Endothelial cell (in vitro differentiated cells): ENCODE measurements at regions not wholly inside any gene's neighbourhood (a gene's known extent, or its start where the extent isn't known, plus 50 kb on each side); places are given as distances from the start of the nearest gene placed in this dataset.
"Not testable (repeated sequence)": the region's sequence is repeated elsewhere in the genome, so short reads cannot be mapped to it uniquely, and the experiment has no call there.

Source experiments
- DNase-seq: peaks from one replicate; pipeline ENCODE4 v3.0.0; 2021; ENCODE audit warnings: low spot score
- H3K27ac Mint-ChIP-seq: one replicate; pipeline ENCODE4 v1.8.0; 2021; ENCODE audit warnings: mixed read lengths, inconsistent platforms; ENCODE audit not compliant: unreplicated experiment
- H3K27me3 Mint-ChIP-seq: one replicate; pipeline ENCODE4 v1.8.0; 2021; ENCODE audit warnings: mild to moderate bottlenecking, moderate library complexity, mixed read lengths, inconsistent platforms; ENCODE audit not compliant: unreplicated experiment
- H3K36me3 Mint-ChIP-seq: one replicate; pipeline ENCODE4 v1.8.0; 2021; ENCODE audit warnings: mild to moderate bottlenecking, low read depth, mixed read lengths, inconsistent platforms; ENCODE audit not compliant: unreplicated experiment
- H3K4me1 Mint-ChIP-seq: one replicate; pipeline ENCODE4 v1.8.0; 2021; ENCODE audit warnings: mild to moderate bottlenecking, mixed read lengths, inconsistent platforms; ENCODE audit not compliant: unreplicated experiment
- H3K4me3 Mint-ChIP-seq: one replicate; pipeline ENCODE4 v1.8.0; 2021; ENCODE audit warnings: mild to moderate bottlenecking, mixed read lengths, inconsistent platforms; ENCODE audit not compliant: unreplicated experiment
- H3K9me3 Mint-ChIP-seq: one replicate; pipeline ENCODE4 v1.8.0; 2021; ENCODE audit warnings: mixed read lengths, inconsistent platforms; ENCODE audit not compliant: unreplicated experiment

DNA sequence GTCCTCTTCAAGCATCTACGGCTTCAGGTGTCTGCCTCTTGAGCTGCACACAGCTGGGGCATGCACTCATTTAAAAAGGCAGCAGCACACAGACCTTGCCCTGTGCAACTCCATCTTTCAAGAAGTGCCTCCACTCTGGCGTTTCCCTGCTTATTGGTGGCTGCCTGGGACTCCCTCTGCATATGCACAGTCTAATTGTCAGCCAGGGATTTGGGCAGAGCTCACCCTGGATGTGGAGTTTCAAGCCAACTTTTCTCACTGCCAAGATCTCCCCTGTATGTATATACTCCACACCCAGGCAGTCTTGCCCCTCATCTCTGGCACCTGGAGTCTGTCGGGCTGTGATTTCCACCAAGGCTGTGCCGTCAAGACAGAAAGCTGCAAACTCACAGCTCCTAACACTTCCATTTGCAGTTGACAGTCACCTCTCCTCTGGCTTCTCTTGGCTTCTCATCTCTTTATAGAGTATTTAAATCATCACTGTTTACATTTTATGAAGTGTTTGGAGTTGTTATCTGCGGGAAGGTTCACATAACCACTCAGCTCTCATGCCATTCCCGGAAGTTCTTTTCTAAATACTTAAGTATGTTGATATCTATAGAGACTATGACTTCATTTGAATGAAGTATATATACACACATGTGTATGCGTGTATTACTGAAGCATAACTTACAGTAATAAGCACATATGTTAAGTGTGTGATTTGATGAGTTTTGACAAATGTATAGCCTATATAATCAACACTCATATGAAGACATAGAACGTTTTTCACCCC, 128.2 kb downstream of the NPIPB11 start:
- not testable (repeated sequence) for H3K9me3 Mint-ChIP-seq, H3K27me3 Mint-ChIP-seq, H3K4me3 Mint-ChIP-seq, H3K27ac Mint-ChIP-seq, H3K36me3 Mint-ChIP-seq, DNase-seq, H3K4me1 Mint-ChIP-seq

DNA sequence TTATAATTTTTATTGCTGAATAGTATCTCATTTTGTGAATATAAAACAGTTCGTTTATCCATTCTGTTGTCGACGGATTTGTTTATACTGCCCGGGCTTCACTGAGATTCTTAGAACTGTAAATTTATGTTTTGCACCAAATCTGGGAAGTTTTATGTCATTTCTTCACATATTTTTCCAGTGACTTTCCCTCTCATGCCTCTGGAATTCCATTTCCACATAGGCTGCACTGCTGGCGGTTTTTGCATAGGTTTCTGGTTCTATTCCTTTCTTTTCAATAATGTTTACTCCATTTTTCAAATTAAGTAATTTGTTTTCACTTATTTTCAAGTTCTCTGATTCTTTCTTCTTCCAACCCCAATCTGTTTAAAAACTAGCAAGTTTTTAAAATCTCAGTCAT, 130.1 kb downstream of the NPIPB11 start:
- not testable (repeated sequence) for H3K4me3 Mint-ChIP-seq, H3K4me1 Mint-ChIP-seq, H3K27ac Mint-ChIP-seq, H3K36me3 Mint-ChIP-seq, H3K9me3 Mint-ChIP-seq, H3K27me3 Mint-ChIP-seq, DNase-seq

DNA sequence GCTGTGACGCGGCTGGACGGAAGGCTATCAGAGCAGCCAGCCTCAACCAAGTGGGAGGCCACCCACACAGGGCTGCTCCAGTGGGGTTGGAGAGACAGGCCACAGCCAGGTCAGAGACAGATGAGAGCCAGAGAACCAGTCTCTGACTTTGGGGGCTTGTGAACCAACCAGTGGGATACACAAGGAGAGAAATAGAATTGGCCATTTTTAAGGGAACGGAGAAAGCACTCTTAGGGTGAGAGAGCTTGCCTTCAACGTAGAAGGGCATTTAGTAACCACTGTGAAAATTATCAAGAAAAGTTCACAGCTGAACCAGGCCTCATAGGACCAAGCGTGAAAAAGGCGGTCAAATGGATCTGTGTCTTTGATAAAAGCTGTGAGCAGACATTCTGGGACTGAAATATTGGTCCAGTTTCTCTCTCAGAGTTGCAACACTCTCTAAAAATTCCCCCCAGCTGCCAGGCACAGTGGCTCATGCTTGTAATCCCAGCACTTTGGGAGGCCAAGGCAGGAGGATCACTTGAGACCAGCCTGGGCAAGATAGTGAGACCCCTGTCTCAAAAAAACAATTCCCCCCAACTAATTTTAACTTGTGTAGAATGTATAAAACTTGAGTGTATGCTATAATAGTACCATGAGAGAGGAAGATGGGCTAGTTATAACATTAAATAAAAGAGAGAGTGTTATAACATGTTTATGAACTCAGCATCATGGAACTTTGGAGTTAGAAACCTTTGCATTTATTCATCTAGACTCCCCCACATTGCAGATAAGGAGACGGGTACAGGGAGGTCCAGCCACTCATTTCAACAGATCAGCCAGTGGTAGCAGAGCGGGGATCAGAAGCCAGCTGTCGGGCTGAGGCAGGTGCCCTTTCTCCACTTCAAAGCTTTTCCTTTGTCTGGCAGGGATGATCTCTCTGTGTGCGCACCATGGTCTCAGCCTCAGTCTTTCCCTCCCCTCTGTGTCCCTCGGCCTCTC, 132.2 kb downstream of the NPIPB11 start:
- H3K27ac Mint-ChIP-seq, H3K27me3 Mint-ChIP-seq, H3K9me3 Mint-ChIP-seq, H3K36me3 Mint-ChIP-seq, DNase-seq, H3K4me3 Mint-ChIP-seq, H3K4me1 Mint-ChIP-seq: not testable (repeated sequence)

DNA sequence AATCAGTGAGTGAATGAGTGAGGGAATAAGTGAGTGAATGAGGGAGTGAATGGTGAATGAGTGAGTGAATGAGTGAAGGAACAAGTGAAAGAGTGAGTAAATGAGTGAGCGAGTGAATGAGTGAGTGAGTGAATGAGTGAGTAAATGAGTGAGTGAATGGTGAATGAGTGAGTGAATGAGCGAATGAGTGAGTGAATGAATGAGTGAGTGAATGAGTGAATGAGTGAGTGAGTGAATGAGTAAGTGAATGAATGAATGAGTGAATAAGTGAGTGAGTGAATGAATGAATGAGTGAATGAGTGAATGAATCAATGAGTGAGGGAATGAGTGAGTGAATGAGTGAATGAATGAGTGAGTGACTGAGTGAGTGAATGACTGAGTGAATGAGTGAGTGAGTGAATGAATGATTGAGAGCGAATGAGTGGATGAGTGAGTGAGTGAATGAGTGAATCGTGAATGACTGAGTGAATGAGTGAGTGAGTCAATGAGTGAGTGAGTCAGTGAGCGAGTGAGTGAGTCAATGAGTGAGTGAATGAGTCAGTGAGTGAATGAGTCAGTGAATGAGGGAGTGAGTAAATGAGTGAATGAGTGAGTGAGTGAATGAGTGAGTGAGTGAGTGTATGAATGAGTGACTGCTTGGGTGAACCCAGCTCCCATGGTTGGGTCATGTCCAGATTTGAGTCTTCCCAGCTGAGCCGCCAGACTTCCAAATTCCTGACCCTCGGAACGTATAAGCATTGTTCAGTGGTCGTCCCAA, 133.0 kb downstream of the NPIPB11 start:
- H3K4me3 Mint-ChIP-seq, H3K27ac Mint-ChIP-seq, H3K9me3 Mint-ChIP-seq, H3K27me3 Mint-ChIP-seq, H3K36me3 Mint-ChIP-seq, DNase-seq, H3K4me1 Mint-ChIP-seq: not testable (repeated sequence)

DNA sequence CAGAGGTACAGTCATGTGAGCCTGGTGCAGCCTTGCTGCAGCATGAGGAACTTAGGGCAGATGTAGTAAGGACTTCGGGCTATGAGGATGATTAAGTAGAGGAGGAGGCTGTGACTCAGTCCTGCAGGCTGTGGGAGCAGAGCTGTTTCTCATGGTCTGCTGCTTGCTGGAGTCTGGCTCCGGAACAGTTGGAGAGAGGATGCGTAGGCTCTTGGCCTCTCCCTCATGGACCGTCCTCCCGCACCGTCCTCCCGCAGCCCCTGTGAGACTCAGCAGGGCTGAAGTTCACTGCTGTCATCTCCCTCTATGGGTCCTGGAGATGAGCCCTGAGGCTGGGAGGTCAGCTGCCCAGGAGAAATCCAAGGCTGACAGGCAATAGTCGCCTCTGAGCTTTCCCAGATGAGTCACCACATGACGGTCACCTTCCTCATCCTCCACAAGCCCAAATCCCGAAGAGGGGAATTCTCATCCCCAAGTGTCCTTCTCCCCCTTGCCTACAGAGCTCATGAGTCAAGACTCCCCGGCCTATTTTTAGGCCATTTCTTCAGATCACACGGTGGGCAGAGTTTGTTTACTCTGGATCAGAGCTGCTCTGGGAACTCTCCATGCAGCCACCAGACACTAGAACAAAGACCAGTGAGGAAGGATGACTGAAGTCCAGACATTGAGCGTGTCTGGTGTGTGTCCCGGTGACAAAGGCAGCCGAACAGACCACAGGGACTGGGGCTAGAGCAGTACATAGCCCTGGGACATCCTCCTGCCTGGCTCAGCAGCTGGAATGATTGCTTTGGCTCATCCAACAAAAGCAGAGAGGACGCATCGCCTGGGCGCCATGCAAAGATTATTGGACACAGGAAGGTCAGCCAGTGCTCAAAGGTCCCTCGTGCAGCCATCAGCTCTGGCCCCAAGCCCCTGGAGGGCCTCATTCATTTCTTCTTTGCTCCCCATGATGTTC, 134.5 kb downstream of the NPIPB11 start:
- not testable (repeated sequence) for H3K27me3 Mint-ChIP-seq, H3K9me3 Mint-ChIP-seq, H3K27ac Mint-ChIP-seq, H3K4me1 Mint-ChIP-seq, H3K4me3 Mint-ChIP-seq, H3K36me3 Mint-ChIP-seq, DNase-seq

DNA sequence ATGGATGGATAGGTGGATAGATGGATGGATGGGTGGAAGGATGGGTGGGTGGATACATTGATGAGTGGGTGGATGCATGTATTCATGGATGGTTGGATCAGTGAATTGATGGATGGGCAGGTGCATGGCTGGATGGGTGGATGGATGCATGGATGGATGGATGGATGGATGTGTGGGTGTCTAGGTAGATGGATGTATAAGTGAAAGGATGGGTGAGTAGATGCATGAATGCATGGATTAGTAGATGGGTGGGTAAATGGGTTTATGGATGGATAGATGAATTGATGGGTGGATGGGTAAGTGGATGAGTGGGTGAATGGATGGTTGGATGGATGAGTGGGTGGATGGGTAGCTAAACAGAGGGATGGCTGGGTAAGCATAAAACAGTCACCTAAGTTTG, 135.6 kb downstream of the NPIPB11 start:
- not testable (repeated sequence) for DNase-seq, H3K9me3 Mint-ChIP-seq, H3K27me3 Mint-ChIP-seq, H3K4me1 Mint-ChIP-seq, H3K27ac Mint-ChIP-seq, H3K36me3 Mint-ChIP-seq
- peak overlapping the region; percentile 4 for H3K4me3 Mint-ChIP-seq

DNA sequence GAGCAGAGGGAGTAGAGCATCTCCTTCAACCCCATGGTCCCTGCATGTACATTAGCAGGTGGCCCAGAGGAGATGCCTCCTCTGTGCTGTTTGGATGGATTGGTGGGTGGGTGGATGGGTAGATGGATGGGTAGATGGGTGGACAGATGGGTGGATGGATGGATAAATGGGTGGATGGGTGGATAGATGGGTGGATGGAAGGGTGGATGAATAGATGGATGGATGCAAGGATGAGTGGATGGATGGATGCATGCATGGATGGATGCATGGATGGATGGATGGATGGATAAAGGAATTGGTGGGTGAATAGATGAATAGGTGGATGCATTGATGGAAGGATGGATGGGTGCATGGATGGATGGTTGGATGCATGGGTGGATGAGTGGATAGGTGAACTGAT, 136.5 kb downstream of the NPIPB11 start:
- H3K27me3 Mint-ChIP-seq, H3K27ac Mint-ChIP-seq, H3K4me1 Mint-ChIP-seq, H3K36me3 Mint-ChIP-seq, H3K9me3 Mint-ChIP-seq, DNase-seq, H3K4me3 Mint-ChIP-seq: not testable (repeated sequence)

DNA sequence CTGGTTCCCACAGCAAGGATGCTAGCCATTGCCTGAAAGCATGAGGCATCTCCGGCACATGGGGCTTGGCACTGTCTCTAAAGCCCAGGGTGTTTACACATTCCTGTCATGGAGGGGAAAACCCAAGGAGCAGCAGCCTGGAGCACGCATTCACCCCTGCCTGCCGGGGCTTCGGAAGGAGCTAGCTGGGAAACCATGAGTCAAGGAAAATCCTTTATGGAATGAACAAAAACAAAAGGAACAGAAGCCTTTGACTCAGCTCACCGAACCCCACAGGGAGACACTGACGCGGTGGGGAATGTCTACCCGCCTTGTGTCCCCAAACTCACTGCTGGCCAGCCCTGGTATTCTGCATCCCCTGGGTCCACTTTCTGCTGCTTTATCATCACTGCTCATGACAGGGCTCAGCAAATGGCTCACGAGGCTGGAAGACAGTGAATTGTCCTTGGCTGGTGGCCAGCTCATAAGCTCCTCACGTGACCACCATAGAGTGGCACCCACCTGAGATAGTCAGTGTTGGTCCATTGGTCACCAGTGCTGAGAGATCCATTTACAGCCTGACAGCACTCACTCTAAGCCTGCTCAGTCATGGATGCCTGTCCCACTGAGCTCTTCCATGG, 137.2 kb downstream of the NPIPB11 start:
- H3K27ac Mint-ChIP-seq, H3K36me3 Mint-ChIP-seq, H3K4me1 Mint-ChIP-seq, DNase-seq, H3K27me3 Mint-ChIP-seq, H3K9me3 Mint-ChIP-seq, H3K4me3 Mint-ChIP-seq: not testable (repeated sequence)

DNA sequence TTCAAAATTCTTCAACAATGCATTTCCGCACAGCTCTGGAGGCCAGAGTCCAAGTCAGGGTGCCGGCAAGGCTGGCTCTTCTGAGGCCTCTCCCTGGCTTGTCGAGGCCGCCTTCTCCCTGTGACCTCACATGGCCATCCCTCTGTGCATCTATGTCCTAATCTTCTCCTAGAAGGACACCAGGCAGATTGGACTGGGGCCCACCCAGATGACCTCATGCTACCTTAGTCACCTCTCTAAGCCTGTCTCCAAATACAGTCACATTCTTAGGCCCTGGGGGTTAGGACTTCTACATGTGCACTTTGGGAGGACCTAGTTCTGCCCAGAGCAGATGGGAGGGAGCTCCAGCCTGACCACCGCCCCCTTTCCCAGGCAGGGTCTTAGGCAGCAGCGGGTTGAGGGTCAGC, 137.7 kb downstream of the NPIPB11 start:
- H3K9me3 Mint-ChIP-seq, H3K27ac Mint-ChIP-seq, DNase-seq, H3K27me3 Mint-ChIP-seq, H3K4me3 Mint-ChIP-seq, H3K4me1 Mint-ChIP-seq, H3K36me3 Mint-ChIP-seq: not testable (repeated sequence)

DNA sequence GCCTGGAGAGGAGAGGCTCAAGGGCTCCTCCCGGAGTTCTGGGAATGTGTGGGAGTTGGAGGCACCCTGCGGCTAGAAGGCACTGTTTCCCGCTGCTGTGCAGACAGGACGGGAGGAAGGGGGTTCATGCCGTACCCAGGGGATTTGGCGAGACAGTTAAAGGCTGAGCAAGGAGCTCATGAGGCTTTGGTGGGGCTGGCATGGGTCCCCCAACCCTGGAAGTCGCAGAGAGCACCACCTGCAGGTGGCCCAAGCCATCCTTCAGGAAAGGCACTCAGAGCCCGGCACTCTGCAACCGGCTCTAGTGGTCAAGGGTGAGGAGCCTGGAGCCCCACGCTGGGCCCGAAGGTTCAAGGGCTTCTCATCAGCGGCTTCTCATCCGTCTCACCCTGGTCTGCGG, 138.2 kb downstream of the NPIPB11 start:
- H3K4me1 Mint-ChIP-seq, H3K27ac Mint-ChIP-seq, H3K27me3 Mint-ChIP-seq, H3K36me3 Mint-ChIP-seq, H3K9me3 Mint-ChIP-seq, H3K4me3 Mint-ChIP-seq, DNase-seq: not testable (repeated sequence)
